DMS 273 (cell line): ENCODE measurements at regions not wholly inside any gene's neighbourhood (a gene's known extent, or its start where the extent isn't known, plus 50 kb on each side); places are given as distances from the start of the nearest gene placed in this dataset.
"Not testable (repeated sequence)": the region's sequence is repeated elsewhere in the genome, so short reads cannot be mapped to it uniquely, and the experiment has no call there.

Source experiments
- DNase-seq: peaks from one replicate; lab custom pipeline; 2025; ENCODE audit not compliant: unreplicated experiment; lab: John Stamatoyannopoulos, UW

DNA sequence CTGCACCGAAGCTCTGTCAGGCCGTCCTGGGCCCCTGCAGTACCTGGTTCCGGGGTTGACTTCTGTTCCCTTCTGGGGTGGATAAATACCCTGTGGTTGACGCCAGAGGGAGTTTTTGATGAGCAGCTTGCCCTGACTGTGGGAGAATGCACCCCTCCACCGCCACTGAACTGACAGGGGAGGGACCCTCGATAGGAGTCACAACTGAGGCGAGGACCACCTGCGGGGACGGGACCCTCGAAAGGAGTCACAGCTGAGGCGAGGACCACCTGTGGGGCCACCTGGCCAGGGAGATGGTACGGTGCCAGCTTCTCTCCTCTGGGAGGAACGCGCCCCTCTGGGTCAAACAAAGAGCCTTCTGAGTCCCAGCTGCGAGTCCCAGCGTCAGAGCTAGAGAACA lies 100.1 kb upstream of the FRMD1 start:
- no peak for DNase-seq

DNA sequence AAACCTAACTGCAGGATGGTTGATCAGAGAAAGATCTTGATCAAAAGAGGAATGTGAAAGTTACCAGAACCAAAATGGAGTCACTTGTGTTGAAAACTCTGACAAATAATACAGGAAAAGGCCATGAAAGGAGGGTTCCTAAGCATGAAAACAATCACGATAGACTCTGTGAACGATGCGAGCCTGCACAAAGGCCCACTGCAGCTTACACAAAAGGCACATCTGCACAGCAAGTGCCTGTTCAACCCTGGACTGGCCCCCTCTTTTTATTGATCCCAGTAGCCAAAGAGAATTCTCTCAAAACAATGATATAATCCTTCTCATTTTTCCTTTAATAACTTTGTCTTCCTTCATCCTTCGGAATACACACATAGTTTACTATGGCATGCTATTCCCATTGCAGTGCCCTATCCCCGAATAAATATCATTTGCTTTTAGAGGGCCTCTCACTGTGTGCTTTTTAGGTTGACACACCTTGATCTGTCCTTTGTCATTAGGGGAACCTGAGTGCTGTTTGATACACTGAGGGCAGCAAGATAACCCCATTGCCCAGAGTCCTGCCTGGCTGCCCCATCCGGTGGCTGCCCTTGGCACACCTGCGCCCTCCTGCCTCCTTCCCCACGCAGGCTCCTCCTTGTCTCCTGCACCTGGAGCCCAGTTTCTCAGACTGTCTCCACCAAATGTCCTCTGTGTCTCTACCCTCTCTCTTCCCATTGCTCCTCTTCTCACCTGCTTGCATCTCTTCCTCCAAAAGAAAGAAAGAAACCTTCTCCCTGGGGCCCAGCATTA lies 98.3 kb upstream of the FRMD1 start:
- DNase-seq = no peak

DNA sequence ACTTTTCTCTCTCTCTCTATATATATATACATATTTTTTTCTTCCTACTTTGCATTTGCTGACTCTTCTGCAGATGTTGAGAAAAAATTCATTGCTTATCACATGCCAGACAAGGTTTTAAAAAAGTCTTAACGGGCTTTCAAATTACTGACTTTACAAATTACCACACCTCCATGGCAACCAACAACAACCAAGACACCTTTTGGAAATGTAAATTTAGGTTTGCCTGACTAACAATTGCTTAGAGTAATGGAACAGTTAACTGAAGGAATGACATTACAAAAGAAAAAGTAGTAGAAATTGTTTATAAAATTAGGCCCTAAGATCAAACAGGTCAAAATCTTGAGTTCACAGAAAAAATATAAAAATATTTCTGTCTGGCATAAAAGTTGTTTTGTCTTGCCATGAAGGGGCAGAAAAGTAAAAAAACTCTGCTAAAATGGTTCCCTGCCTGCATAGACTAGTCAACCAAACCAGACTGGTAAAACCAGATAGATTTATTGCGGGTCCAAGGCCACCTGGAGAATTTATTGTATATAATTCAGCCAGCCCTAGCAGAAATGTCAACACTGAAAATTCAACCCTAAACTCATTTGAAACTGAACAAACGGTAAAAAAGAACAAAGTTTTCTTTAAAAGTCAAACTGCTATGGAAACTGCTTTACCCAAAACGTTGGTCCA lies 92.8 kb upstream of the FRMD1 start:
- no peak for DNase-seq

DNA sequence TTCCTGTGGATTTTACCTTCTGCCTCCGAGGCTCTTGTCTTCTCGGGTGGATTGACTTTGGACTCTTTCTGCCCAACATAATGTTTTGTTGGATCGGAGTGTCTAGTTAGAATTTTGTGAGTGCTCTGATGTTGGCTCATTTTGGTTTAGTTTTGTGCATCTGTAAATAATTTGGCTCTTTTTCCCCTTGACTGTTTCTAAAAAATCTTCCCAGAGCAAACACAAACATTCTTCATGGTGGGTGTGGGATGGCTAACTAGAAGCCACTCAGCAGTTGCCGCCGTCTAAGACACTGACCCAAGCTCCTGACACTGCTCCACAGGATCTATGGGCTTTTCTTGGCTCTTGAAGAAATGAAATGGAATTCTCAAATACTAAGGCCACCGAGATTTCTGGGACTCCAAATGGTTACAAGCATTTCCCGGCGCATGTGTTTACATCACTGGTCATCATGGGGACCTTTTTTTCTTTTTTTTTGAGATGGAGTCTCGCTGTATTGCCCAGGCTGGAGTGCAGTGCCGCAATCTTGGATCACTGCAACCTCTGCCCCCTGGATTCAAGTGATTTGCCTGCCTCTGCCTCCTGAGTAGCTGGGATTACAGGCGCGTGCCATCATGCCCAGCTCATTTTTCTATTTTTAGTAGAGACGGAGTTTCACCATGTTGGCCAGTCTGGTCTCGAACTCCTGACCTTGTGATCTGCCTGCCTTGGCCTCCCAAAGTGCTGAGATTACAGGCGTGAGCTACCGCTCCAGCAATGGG lies 92.0 kb upstream of the FRMD1 start:
- DNase-seq = no peak

DNA sequence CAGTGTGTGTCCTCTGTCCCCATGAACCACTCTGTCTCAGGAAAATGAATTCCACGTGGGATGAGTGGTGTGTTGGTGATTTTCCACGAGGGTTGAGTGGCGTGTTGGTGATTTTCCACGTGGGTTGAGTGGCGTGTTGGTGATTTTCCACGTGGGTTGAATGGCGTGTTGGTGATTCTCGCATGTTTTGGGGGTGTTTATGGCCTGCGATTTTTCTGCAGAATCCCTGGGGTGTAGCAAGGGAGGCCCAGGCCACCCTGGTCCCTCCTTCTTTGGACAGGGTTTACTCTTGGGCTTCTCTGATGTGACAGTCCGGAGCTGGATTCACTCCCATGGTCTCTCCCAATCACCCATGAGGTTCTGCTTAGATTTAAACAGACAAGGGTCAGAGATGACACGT lies 90.6 kb upstream of the FRMD1 start:
- DNase-seq = no peak

DNA sequence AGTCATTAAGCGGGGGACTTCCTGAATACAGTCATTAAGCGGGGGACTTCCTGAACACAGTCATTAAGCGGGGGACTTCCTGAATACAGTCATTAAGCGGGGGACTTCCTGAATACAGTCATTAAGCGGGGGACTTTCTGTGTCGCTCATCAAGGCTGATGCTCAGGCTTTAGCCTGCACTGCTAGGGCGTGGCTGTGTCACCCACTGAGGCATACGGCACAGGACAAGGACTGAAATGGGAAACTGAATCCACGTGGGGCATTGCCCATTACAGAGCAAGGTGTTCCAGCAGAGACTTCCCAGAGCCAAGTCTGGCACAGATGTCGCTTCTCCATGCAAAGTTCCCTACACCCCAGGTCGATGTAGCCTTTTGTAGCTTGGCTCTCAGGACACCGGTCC lies 89.9 kb upstream of the FRMD1 start:
- DNase-seq = not testable (repeated sequence)

DNA sequence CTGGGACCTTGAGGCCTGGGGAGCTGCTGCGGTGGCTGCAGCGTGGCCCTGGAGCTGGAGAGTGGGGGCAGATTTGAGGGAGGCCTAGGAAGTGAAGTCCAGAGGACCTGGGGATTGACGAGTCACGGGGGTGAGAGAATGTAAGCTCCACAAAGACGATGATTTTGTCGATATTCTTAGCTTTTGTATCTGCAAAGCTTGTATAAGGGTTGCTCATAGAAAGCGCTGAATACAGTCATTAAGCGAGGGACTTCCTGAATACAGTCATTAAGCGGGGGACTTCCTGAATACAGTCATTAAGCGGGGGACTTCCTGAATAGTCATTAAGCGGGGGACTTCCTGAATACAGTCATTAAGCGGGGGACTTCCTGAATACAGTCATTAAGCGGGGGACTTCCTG lies 89.3 kb upstream of the FRMD1 start:
- not testable (repeated sequence) for DNase-seq

DNA sequence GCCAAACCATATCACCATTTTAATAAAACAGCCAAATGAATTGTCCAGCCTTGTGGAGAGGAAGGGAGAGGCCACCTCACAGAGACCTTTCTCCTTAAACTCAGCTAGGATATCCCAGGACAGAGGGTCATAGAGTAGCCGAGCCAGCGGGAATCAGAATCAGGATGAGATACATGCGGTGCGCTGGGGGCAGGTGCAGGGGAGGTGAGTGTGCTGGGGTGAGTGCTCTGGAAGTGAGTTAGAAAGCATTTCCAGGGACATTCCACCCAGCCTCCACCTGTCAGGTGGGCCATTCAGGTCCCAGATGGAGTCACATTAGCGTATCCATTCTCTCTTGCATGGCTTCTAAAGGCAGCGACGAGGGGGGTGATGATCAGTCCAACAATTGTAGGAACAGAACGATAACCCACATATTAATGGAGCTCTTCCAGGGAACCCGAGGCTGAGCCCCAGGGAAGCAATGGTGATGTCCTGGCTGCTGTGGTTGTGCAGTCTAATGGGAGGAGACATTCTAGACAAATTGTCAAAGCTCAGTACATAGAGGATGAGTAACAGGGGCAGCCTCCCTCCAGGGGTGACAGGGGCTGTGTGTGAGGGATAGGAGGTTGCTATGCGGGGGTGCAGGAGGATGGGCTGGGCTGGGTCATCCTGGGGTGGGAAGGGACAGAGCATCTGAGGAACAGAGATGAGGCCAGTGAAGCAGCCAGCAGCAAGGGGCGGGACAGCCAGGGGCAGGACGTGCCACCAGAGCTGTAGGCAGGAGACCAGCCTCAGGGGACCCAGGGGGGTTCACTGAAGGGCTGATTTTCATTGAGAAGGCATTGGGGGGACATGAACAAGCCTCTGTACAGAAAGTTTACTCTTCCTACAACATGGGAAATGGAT lies 88.7 kb upstream of the FRMD1 start:
- DNase-seq = no peak

DNA sequence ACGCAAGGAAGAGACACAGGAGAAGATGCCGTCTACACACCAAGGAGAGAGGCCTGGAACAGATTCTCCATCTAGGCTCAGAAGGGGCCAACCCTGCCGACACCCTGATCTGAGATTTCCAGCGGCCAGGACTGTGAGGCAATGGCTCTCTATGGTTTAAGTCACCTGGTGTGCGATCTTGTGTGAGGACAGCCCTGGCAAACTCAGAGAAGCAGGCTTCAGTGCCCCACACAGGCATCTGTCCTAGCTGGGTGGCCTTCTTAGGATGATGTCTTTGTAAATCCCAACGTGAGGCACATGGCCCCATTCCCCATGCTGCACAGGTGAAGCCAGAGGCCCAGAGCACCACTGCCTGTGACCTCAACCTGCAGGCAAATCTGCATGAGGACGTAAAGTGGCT lies 87.6 kb upstream of the FRMD1 start:
- DNase-seq = no peak

DNA sequence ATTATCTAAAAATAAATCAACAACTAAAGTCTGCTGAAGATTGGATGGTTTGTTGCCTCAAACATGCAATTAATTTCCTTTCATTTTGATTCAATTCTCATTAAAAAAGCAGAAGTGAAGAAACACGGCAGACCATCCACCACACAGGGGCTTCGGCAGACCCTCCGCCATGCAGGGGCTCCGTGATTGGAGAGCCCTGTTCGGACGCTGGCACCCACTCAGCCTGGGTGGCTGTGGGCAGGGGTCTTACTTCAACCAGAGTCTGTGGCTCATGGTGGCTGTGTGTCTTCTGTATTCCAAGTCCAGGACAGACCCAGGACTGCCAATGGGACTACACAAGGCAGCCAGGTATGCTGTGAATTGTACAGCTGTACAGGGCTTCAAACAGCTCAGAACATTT lies 86.9 kb upstream of the FRMD1 start:
- no peak for DNase-seq

DNA sequence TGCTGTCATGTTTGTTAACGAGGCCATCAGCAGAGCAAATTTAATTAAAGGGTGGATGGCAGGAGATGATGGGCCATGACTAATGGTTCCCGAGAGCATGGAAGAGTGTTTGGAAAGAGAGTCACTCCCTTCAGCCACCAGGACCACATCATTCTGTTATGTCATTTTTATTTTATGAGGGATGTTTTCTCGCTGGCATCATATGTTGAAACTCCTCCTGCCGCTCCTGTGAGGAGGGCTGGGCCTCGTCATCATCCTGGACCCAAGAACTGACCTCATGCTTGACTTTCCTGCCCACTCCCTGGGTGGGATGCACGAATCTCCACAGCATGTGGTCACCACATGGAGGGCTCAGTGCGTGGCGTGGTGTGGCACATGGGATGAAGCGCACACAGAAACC lies 86.4 kb upstream of the FRMD1 start:
- DNase-seq = no peak

DNA sequence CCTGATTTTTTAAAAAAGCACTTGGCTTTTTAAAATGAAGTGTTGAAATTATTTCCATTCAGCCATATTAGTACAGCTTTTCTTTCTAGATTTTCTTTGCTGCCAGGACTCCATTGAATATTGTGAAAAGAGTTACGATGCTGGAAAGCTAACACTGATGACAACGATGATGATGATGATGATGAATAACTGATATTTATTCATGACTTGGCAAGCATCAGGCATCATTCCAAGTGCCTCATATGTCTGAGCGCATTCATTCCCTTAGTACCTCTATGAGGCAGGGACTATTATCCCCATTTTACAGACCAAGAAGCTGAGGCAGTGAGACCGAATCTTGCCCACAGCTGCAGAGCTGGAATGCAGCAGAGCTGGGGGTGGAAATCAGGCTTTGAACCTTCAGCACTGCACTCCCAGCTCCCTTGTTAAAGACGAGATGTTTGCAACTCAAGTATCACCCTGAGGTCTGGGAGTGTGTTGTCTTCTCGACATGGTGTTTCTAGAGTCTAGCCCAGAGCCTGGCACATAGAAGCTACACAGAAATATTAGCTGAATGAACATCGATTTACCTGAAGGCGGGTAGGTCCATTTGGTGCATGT lies 85.5 kb upstream of the FRMD1 start:
- DNase-seq = no peak

DNA sequence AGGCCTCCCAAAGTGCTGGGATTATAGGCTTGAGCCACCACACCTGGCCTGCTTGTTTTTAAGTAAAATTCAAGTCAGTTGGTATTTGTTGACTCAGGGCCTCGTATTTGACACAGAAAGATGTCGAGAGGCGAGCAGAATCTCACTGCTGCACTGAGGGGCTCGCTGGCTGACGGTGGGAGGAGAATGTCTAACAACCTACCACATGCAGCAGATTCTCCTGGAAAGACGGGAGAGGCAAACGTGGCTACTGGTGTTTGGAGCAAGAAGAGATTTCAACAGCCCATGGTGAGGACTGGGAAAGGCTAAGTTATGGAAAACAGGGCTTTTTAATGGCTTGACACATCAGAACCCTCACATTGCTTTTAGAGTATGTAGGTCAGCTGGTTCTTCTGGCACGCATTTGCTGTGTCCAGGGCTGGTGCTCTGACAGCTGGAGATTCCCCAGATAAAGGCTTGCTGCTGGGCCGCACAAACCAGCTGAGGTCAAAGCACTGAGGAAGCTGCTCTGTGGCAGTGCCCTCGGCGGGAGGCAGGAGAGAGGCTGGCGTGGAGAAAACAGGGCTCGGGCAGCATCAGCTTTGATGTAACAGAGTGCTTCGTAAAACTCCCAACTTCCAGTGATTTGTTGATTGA lies 84.2 kb upstream of the FRMD1 start:
- no peak for DNase-seq

DNA sequence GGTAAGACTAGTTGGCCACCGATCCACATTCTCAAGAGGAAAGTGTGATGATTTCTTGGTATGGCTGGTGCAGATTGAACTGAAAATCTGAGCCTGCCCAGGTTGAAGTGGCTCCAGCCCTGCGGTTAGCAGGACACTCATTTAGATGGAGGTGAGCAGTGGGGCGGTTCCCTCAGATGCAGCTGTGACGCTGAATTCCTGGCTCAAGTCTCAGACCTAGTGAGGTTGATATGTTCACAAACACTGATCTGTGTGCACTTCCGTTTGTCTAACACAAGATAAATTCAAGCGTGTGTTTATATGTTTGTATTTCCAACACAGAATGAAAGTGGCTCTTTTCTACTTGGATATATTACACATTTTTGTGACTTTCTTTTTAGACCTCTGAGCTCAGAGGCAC lies 83.4 kb upstream of the FRMD1 start:
- DNase-seq = no peak

DNA sequence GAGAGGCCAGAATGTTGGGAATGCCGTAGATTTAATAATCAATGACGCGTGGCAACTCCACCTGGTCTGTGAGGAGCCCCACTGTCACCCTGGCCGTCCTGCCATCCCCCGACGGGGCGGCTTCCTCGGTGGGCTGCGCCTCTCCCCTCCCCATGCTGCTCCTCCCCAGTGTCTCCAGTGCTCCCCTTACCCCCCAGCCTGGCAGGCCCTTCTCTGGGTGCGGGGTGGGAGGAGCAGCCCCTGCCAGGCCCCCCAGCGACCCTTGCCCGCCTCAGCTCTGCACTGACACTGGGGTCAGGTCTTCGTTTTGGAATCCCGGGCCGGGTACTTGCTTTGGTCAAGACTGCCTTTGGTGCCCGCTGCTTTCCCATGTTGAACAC lies 82.3 kb upstream of the FRMD1 start:
- DNase-seq = no peak

DNA sequence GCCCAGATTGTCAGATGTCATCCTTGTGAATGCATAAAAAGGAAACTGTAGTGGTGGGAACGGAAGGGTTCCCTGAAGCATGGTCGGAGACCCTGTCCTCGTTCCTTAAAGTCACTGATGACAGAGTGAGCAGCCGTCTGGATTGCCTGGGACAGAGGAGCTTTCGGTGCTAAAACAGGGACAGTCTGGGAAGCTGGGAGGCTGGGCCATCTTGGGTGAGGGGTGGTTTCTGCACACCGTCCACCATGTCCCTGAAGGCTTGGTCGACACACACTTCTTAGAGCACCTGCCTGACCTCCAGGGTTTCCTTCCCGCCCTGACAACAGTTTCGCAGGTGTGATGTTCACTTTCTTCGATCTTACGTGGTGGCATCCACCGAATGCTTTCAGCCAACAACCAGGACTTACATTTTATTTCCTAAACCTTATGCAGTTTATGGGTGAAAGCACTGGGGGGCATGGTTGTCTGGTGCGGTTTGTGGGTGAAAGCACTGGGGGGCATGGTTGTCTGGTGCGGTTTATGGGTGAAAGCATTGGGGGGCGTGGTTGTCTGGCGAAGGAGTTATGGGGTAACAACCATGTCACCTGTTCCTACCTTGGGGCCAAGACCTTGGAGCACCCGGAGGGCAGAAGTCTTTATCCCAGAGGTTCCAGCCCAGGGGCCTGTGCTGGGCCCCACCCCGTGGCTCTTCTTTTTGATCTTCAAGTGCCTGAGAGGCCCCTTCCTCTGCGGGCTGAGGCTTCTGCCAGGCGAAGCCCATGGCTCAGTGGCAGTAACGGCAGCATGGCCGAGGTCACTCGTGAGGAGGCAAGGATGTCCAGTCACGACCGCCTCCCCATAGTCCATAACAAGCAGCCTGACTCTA lies 81.7 kb upstream of the FRMD1 start:
- no peak for DNase-seq

DNA sequence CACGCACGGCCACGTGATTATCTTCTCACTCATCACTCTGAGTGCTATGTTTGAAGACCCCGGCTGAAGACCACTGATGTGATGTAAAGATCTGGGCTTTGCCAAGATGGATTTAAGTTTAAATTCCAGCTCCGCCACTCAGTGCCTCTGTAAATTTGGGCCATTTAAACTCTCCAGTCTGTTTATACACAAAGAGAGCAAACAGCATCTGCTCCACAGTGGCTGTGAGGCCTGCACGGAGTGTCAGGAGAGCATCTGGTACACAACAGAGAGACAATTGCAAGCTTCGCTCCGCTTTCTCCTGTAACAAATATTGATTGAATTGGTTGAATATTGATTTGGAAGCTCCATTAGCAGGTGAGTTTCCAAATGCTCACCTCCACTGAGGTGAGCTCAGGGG lies 80.5 kb upstream of the FRMD1 start:
- no peak for DNase-seq

DNA sequence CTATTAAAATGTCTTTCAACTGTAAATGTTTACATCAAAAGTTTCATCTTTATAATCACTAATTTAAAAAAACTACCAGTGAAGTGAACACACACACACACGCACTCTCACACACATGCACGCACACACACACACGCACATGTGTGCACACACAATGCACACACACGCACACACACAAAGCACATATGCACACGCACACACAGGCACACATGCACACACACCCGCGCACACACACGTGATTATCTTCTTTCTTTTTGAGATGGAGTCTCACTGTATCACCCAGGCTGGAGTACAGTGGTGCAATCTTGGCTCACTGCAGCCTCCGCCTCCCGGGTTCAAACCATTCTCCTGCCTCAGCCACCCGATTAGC lies 80.0 kb upstream of the FRMD1 start:
- DNase-seq = no peak

DNA sequence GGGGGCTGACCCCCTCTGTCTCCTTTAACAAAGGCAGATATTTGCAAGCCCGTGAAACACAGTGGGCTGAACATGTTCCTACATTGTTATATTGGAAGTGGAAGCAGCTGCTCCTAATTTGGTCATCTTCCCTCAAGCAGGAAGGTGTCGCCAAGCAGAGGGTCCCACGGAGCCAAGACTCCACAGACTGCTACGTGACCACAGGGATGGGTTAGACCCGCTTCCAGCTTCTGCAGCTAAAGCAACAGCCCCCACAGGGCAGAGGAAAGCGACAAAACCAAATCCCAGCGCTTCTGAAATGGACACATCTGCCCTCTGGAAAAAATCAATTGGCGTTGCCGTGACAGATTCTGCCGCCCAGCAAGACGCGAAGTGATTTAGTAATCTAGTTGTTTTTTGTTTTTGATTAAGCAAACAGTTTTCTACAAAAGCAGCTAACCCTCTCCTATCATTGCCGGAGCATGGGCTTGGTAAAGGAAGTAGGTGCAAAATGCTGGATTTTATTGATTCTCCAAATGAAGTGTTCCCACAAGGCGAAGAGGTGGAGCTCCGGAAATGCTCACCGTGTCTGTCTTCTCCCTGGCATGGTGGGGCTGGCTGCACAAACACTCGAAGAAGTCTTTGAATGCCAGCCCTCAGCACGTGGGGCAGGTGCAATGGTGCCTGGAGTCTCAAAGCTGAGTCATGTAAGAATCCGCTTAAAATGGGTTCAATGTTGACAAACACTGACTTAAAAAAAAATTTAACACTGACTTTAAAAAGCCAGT lies 79.4 kb upstream of the FRMD1 start:
- DNase-seq = no peak
